Memory B cell (primary cell): ENCODE measurements at regions not wholly inside any gene's neighbourhood (a gene's known extent, or its start where the extent isn't known, plus 50 kb on each side); places are given as distances from the start of the nearest gene placed in this dataset.
A peak's percentile ranks its signal among the peaks of the same experiment; 100 is the strongest.
"Not testable (repeated sequence)": the region's sequence is repeated elsewhere in the genome, so short reads cannot be mapped to it uniquely, and the experiment has no call there.

Experiments used
- ATAC-seq: fragments of 150-1000 bp; cut with Tn5 transposase; 2 replicates; pipeline ENCODE4 v1.10.0; 2021; ENCODE audit warnings: low read depth, mild to moderate bottlenecking, moderate library complexity
- DNase-seq, 2 donors: peaks; one replicate each; pipeline ENCODE4 v3.0.0; 2022; ENCODE audit warnings: low spot score in 2 of 2
- H3K27ac Mint-ChIP-seq: one replicate; pipeline ENCODE4 v1.8.0; 2022; ENCODE audit warnings: mild to moderate bottlenecking, moderate library complexity, mixed read lengths
- H3K27me3 Mint-ChIP-seq: one replicate; pipeline ENCODE4 v1.8.0; 2022; ENCODE audit warnings: mixed read lengths
- H3K36me3 Mint-ChIP-seq: one replicate; pipeline ENCODE4 v1.8.0; 2022; ENCODE audit warnings: mild to moderate bottlenecking, mixed read lengths
- H3K4me1 Mint-ChIP-seq: one replicate; pipeline ENCODE4 v1.8.0; 2022; ENCODE audit warnings: mixed read lengths
- H3K4me3 Mint-ChIP-seq: one replicate; pipeline ENCODE4 v1.8.0; 2022; ENCODE audit warnings: mild to moderate bottlenecking, moderate library complexity, mixed read lengths
- H3K9me3 Mint-ChIP-seq: one replicate; pipeline ENCODE4 v1.8.0; 2022; ENCODE audit warnings: mixed read lengths

- Mint-ChIP-seq H3K9me3 (peaks cover 3% of the 10 kb centered on the region), H3K27me3 (peaks cover 13% of the 10 kb centered on the region), H3K4me3 (no peak overlapping the region), H3K27ac (no peak overlapping the region), H3K4me1 (peaks cover 15% of the 10 kb centered on the region), H3K36me3 (peaks cover 4% of the 10 kb centered on the region)
- DNase-seq (no peak), ATAC-seq (no peak)
These were observed 62.7 kb upstream of the ARL4C start for GRCh38 chr2:234559609-234560008.

- H3K4me1 Mint-ChIP-seq, result peaks cover 12% of the 10 kb centered on the region
- H3K27me3 Mint-ChIP-seq, result peaks cover 13% of the 10 kb centered on the region
- no peak overlapping the region for H3K4me3 Mint-ChIP-seq
- DNase-seq, result no peak
- no peak overlapping the region for H3K27ac Mint-ChIP-seq
- peaks cover 4% of the 10 kb centered on the region for H3K36me3 Mint-ChIP-seq
- ATAC-seq, result no peak
- H3K9me3 Mint-ChIP-seq, result peaks cover 3% of the 10 kb centered on the region
These were observed 61.8 kb upstream of the ARL4C start for GRCh38 chr2:234558642-234559041.

- no peak overlapping the region for H3K27ac Mint-ChIP-seq
- DNase-seq, result no peak
- H3K4me1 Mint-ChIP-seq, result peaks cover 12% of the 10 kb centered on the region
- no peak overlapping the region for H3K4me3 Mint-ChIP-seq
- ATAC-seq, result no peak
- H3K27me3 Mint-ChIP-seq, result peaks cover 13% of the 10 kb centered on the region
- H3K9me3 Mint-ChIP-seq, result peaks cover 3% of the 10 kb centered on the region
- H3K36me3 Mint-ChIP-seq, result peaks cover 4% of the 10 kb centered on the region
These were observed 60.1 kb upstream of the ARL4C start for GRCh38 chr2:234556848-234557573.

GRCh38 chr2:234555616-234556249 lies 58.9 kb upstream of the ARL4C start:
- Mint-ChIP-seq H3K27ac (no peak overlapping the region), H3K4me1 (peaks cover 12% of the 10 kb centered on the region), H3K9me3 (peaks cover 3% of the 10 kb centered on the region), H3K4me3 (no peak overlapping the region), H3K36me3 (peaks cover 3% of the 10 kb centered on the region), H3K27me3 (peaks cover 13% of the 10 kb centered on the region)
- peak; percentile 22 for ATAC-seq
- DNase-seq, result no peak

GRCh38 chr2:234555161-234555560 lies 58.3 kb upstream of the ARL4C start:
- H3K27ac Mint-ChIP-seq, result no peak overlapping the region
- ATAC-seq, result no peak

GRCh38 chr2:234553223-234553622 lies 56.3 kb upstream of the ARL4C start:
- peaks cover 16% of the 10 kb centered on the region for H3K4me1 Mint-ChIP-seq

More at GRCh38 chr2:234555161-234555560, 58.3 kb upstream of the ARL4C start:
- Mint-ChIP-seq H3K27me3 (peaks cover 15% of the 10 kb centered on the region), H3K4me1 (peaks cover 16% of the 10 kb centered on the region), H3K9me3 (peaks cover 3% of the 10 kb centered on the region), H3K36me3 (peaks cover 3% of the 10 kb centered on the region), H3K4me3 (no peak overlapping the region)
- DNase-seq, result no peak

GRCh38 chr2:234550511-234551107 lies 53.7 kb upstream of the ARL4C start:
- no peak overlapping the region for H3K27ac Mint-ChIP-seq
- H3K4me1 Mint-ChIP-seq, result peaks cover 10% of the 10 kb centered on the region
- DNase-seq, result peak; percentile 52 to 62
- H3K27me3 Mint-ChIP-seq, result peaks cover 26% of the 10 kb centered on the region
- peak; percentile 90 for ATAC-seq
- H3K4me3 Mint-ChIP-seq, result no peak overlapping the region
- peaks cover 3% of the 10 kb centered on the region for H3K36me3 Mint-ChIP-seq
- peaks cover 3% of the 10 kb centered on the region for H3K9me3 Mint-ChIP-seq

More at GRCh38 chr2:234553223-234553622, 56.3 kb upstream of the ARL4C start:
- H3K4me3 Mint-ChIP-seq, H3K27ac Mint-ChIP-seq, ATAC-seq, DNase-seq, H3K36me3 Mint-ChIP-seq, H3K9me3 Mint-ChIP-seq: not testable (repeated sequence)
- peaks cover 16% of the 10 kb centered on the region for H3K27me3 Mint-ChIP-seq

- peaks cover 2% of the 10 kb centered on the region for H3K36me3 Mint-ChIP-seq
- ATAC-seq, result no peak
- peaks cover 28% of the 10 kb centered on the region for H3K27me3 Mint-ChIP-seq
- no peak overlapping the region for H3K27ac Mint-ChIP-seq
- H3K9me3 Mint-ChIP-seq, result peaks cover 2% of the 10 kb centered on the region
- no peak overlapping the region for H3K4me3 Mint-ChIP-seq
- DNase-seq, result no peak
- H3K4me1 Mint-ChIP-seq, result peaks cover 5% of the 10 kb centered on the region
These were observed 53.2 kb upstream of the ARL4C start for GRCh38 chr2:234550056-234550455.

- no peak overlapping the region for H3K4me3 Mint-ChIP-seq
- H3K36me3 Mint-ChIP-seq, result no peaks in the 10 kb centered on the region
- DNase-seq (no peak), ATAC-seq (no peak)
- no peak overlapping the region for H3K27ac Mint-ChIP-seq
- H3K4me1 Mint-ChIP-seq, result peaks cover 6% of the 10 kb centered on the region
- H3K9me3 Mint-ChIP-seq, result no peaks in the 10 kb centered on the region
- peaks cover 26% of the 10 kb centered on the region for H3K27me3 Mint-ChIP-seq
These were observed 52.0 kb upstream of the ARL4C start for GRCh38 chr2:234548695-234549420.

GRCh38 chr2:234546770-234547169 lies 49.9 kb upstream of the ARL4C start:
- H3K36me3 Mint-ChIP-seq, result no peaks in the 10 kb centered on the region
- no peak overlapping the region for H3K4me3 Mint-ChIP-seq
- DNase-seq (no peak), ATAC-seq (no peak)
- peaks cover 31% of the 10 kb centered on the region for H3K27me3 Mint-ChIP-seq
- peaks cover 6% of the 10 kb centered on the region for H3K4me1 Mint-ChIP-seq
- H3K27ac Mint-ChIP-seq, result no peak overlapping the region
- H3K9me3 Mint-ChIP-seq, result no peaks in the 10 kb centered on the region
